Prostate gland (tissue), 2 donors: ENCODE measurements at regions not wholly inside any gene's neighbourhood (a gene's known extent, or its start where the extent isn't known, plus 50 kb on each side); places are given as distances from the start of the nearest gene placed in this dataset.

Experiments used
- CTCF ChIP-seq, 4 experiments: fragments of 200-600 bp in 2 of 4; fragments of 450-650 bp in 2 of 4; sonication (generic) in 2 of 4; IDR thresholded peaks; 1 replicate in 3 of 4; 2 replicates in 1 of 4; pipeline ENCODE4 v1.5.1; 2016 to 2019; ENCODE audit warnings: antibody characterized with exemption in 4 of 4, mild to moderate bottlenecking in 2 of 4, moderate library complexity in 2 of 4
- POLR2A ChIP-seq: fragments of 450-650 bp; IDR thresholded peaks from one replicate; pipeline ENCODE4 v1.6.1; 2016; ENCODE audit warnings: antibody characterized with exemption, mild to moderate bottlenecking
- POLR2AphosphoS5 ChIP-seq: sonication (generic); formaldehyde crosslinking; IDR thresholded peaks from one replicate; pipeline ENCODE4 v1.6.1; 2017; ENCODE audit warnings: antibody characterized with exemption

- TF ChIP-seq CTCF (IDR thresholded peaks at IDR 0.05) (no peak), POLR2AphosphoS5 (no peak), POLR2A (no peak)
Measured at GRCh38 chr18:67192535-67192934, 324.0 kb downstream of the DSEL start.
